GM10266 (cell line): ENCODE measurements at regions not wholly inside any gene's neighbourhood (a gene's known extent, or its start where the extent isn't known, plus 50 kb on each side); places are given as distances from the start of the nearest gene placed in this dataset.

Experiments
- DNase-seq: peaks from one replicate; pipeline ENCODE4 v3.0.0; 2012; ENCODE audit errors: extremely low spot score
- CTCF ChIP-seq: IDR thresholded peaks from 2 replicates; pipeline ENCODE4 v1.5.1; 2012; ENCODE audit warnings: mild to moderate bottlenecking, low read depth; ENCODE audit not compliant: control insufficient read depth, insufficient read depth; ENCODE audit errors: missing control alignments

GRCh38 chr14:87838931-87839330, 154.1 kb downstream of the GALC start:
- no peak for TF ChIP-seq CTCF
- no peak for DNase-seq

GRCh38 chr14:87837296-87837695, 155.7 kb downstream of the GALC start:
- no peak for TF ChIP-seq CTCF
- DNase-seq = no peak

GRCh38 chr14:87834594-87834993, 158.4 kb downstream of the GALC start:
- DNase-seq = no peak
- TF ChIP-seq CTCF = no peak

- TF ChIP-seq CTCF = no peak
- DNase-seq = no peak
These were observed 160.0 kb downstream of the GALC start for GRCh38 chr14:87833026-87833425.

- TF ChIP-seq CTCF = no peak
- no peak for DNase-seq
These were observed 162.4 kb downstream of the GALC start for GRCh38 chr14:87830443-87831096.

- no peak for DNase-seq
- no peak for TF ChIP-seq CTCF
These were observed 163.4 kb downstream of the GALC start for GRCh38 chr14:87829543-87829942.

GRCh38 chr14:87824266-87824665, 168.7 kb downstream of the GALC start:
- DNase-seq = no peak
- TF ChIP-seq CTCF = no peak
